WI38 (cell line): ENCODE measurements at regions not wholly inside any gene's neighbourhood (a gene's known extent, or its start where the extent isn't known, plus 50 kb on each side); places are given as distances from the start of the nearest gene placed in this dataset.

ENCODE experiments used
- H3K4me3 ChIP-seq: 2 replicates; pipeline ENCODE4 v1.5.1; 2011; ENCODE audit warnings: low read depth, mild to moderate bottlenecking, control low read depth, low read length
- TF ChIP-seq, protein P1 (sequence below): IDR thresholded peaks from 2 replicates; pipeline ENCODE4 v1.5.1; 2012; ENCODE audit warnings: low read depth, mild to moderate bottlenecking, control low read depth, low read length

DNA sequence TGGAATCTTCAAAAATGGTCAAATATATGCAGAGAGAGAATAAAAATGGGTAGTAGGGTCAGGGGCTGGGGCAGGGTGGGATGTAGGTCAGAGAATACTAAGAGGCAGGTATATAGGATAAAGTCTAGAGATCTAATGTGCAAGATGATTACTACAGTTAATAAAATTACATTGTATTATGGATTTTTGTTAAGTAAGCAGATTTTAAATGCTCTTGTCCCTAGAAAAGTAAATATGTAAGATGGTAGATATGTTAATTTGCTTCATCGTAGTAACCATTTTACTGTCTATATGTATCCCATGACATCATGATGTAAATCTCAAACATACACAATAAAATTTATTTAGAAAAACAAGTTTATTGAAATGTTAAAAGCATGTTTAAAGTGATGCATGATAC, 1051.4 kb downstream of the AGBL1 start:
- no peak overlapping the region for H3K4me3 ChIP-seq
- TF ChIP-seq, protein P1, sequence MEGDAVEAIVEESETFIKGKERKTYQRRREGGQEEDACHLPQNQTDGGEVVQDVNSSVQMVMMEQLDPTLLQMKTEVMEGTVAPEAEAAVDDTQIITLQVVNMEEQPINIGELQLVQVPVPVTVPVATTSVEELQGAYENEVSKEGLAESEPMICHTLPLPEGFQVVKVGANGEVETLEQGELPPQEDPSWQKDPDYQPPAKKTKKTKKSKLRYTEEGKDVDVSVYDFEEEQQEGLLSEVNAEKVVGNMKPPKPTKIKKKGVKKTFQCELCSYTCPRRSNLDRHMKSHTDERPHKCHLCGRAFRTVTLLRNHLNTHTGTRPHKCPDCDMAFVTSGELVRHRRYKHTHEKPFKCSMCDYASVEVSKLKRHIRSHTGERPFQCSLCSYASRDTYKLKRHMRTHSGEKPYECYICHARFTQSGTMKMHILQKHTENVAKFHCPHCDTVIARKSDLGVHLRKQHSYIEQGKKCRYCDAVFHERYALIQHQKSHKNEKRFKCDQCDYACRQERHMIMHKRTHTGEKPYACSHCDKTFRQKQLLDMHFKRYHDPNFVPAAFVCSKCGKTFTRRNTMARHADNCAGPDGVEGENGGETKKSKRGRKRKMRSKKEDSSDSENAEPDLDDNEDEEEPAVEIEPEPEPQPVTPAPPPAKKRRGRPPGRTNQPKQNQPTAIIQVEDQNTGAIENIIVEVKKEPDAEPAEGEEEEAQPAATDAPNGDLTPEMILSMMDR = no peak

DNA sequence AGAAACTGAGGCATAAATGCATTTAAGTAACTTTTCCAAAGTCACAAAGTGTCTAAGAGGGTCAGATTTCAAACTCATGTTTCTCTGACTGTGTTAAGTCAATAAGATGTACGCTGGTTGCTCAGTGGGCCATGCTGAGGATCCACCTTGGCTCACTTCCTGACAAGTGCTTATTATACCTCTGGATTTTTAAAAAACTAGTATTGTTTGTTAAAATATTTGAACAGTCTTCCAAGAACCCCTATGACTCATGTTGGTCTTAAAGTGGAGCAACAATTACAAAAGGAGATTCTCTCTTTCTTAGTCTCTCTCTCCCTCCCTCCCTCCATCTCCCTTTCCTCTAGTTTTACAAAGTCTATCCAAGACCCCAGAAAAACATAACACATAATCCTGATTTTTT, 1050.2 kb downstream of the AGBL1 start:
- TF ChIP-seq, protein P1 = no peak
- H3K4me3 ChIP-seq = no peak overlapping the region

- TF ChIP-seq, protein P1 = no peak
- no peak overlapping the region for H3K4me3 ChIP-seq
Measured at GRCh38 chr15:87123676-87124382, 1044.2 kb downstream of the AGBL1 start.

DNA sequence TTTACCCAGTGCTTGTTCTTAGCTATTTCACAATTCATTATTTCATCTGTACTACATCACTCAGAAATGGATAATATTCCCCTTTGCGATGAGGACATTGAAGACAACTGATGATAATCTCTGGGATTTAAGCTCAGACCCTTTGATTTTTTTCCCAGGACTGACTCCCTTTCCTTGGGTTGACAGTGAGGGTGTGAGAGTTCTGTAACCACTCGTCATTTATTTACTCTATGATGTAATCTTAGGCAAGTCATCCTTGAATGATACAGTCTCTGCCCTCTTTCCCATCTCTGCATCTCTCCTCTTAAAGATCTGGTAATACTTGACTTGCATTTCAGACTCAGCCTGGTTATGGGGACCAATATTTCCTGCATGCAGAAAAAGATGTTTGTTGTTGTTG, 1041.7 kb downstream of the AGBL1 start:
- TF ChIP-seq, protein P1 = no peak
- H3K4me3 ChIP-seq = no peak overlapping the region

DNA sequence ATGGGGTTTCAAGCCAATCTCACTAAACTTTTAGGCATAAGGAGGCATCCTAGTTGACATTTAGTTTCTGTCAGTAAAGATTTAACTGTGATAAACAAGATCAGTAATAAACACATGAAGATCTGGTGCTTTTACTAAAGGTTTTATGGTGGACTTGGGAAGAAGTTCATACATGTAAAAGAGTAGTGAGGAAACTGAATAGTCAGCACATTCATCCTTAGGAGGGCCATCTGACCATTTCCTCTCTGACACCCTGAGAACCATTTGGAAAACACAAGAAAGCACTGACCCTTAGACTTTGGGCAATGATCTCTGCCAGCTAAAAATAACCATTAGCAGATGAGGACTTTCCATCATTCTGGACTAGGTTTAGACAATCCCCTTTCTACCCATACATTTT, 1040.9 kb downstream of the AGBL1 start:
- no peak overlapping the region for H3K4me3 ChIP-seq
- TF ChIP-seq, protein P1 = no peak

- no peak overlapping the region for H3K4me3 ChIP-seq
Measured at GRCh38 chr15:87118846-87119245, 1039.2 kb downstream of the AGBL1 start.

DNA sequence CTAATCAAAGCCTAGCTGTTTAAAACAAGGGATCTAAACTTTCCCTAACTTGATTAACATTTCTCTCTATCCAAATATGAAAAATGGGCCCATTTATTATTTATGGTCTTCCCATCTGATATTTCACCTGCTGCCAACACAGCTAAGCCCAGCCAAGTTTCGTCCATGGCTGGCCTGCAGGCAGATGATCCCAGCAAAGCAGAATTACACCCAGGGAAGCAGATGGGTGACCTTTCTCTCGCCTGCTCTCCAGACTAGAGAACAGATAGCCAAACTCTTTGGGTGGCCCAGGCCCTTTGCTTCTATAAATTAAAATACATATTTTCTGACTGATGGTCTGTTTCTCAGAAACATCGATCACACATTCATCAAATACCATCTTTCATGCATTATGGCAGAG, 1038.8 kb downstream of the AGBL1 start:
- TF ChIP-seq, protein P1 = no peak
- H3K4me3 ChIP-seq = no peak overlapping the region

More at GRCh38 chr15:87118846-87119245, 1039.2 kb downstream of the AGBL1 start:
- TF ChIP-seq, protein P1 = no peak
